ENCODE measurements at regions not wholly inside any gene's neighbourhood (a gene's known extent, or its start where the extent isn't known, plus 50 kb on each side); places are given as distances from the start of the nearest gene placed in this dataset.

DNA sequence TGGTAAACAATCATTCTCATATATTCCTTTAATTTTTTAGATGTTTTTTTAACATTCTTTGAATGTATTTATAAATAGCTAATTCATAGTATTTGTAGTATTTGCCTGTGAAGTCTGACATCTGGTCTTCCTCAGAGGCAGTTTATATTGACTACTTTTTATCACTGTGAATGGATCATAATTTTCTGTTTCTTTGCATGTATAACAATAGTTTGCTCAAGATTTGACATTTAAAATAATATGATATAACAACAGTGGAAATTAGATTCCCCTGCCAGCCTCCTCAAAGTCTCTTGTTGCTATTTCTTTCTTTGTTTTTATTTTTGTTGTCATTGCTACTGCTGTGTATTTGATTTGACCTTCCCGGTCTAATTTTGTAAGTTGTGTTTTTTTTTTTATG is 297.0 kb upstream of the PCDH20 start:
- intact Hi-C loops (cut with DNase I) = no loop called here

DNA sequence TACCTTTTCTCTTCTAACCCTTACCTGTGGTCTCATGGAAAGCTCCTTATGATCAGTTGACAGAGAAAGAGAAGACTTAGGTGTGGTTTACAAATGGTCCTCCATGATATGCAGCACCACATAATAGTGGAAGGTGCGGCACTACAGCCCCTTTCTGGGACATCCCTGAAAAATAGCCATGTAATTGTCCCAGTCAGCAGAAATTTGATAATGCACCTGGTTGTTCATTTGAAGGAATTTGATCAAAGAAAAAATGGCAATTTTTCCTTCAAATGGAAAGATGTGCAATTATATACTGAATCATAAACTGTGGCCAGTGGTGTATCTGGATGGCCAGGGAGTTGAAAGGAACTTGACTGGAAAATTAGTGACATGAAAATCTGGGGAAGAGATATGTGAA is 293.6 kb upstream of the PCDH20 start:
- intact Hi-C loops (cut with DNase I) = no loop called here
- no peak overlapping the region for H3K27ac ChIP-seq
- H3K4me1 ChIP-seq = no peaks in the 10 kb centered on the region
- TF ChIP-seq POLR2A (IDR thresholded peaks at IDR 0.05) = no peak
- TF ChIP-seq, protein P1, sequence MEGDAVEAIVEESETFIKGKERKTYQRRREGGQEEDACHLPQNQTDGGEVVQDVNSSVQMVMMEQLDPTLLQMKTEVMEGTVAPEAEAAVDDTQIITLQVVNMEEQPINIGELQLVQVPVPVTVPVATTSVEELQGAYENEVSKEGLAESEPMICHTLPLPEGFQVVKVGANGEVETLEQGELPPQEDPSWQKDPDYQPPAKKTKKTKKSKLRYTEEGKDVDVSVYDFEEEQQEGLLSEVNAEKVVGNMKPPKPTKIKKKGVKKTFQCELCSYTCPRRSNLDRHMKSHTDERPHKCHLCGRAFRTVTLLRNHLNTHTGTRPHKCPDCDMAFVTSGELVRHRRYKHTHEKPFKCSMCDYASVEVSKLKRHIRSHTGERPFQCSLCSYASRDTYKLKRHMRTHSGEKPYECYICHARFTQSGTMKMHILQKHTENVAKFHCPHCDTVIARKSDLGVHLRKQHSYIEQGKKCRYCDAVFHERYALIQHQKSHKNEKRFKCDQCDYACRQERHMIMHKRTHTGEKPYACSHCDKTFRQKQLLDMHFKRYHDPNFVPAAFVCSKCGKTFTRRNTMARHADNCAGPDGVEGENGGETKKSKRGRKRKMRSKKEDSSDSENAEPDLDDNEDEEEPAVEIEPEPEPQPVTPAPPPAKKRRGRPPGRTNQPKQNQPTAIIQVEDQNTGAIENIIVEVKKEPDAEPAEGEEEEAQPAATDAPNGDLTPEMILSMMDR (IDR thresholded peaks at IDR 0.05) = no peak
- H3K27me3 ChIP-seq = no peaks in the 10 kb centered on the region
- DNase-seq = no peak
- H3K9me3 ChIP-seq = no peaks in the 10 kb centered on the region
- no peak overlapping the region for H3K4me3 ChIP-seq (replicated peaks in 1 of 3)
- WGBS, 2 donors = 96 to 100% methylated on average over 1 of the region's 1 CpG
- H3K36me3 ChIP-seq = no peaks in the 10 kb centered on the region

More for the DNA sequence above, 297.0 kb upstream of the PCDH20 start:
- no peaks in the 10 kb centered on the region for H3K27me3 ChIP-seq
- no peak overlapping the region for H3K4me3 ChIP-seq (replicated peaks in 1 of 3)
- TF ChIP-seq, protein P1 (IDR thresholded peaks at IDR 0.05) = no peak
- TF ChIP-seq POLR2A (IDR thresholded peaks at IDR 0.05) = no peak
- 54 to 55% methylated on average over 1 of the region's 1 CpG for WGBS, 2 donors
- no peaks in the 10 kb centered on the region for H3K36me3 ChIP-seq
- DNase-seq = no peak
- H3K27ac ChIP-seq = no peak overlapping the region
- no peaks in the 10 kb centered on the region for H3K9me3 ChIP-seq
- no peaks in the 10 kb centered on the region for H3K4me1 ChIP-seq

DNA sequence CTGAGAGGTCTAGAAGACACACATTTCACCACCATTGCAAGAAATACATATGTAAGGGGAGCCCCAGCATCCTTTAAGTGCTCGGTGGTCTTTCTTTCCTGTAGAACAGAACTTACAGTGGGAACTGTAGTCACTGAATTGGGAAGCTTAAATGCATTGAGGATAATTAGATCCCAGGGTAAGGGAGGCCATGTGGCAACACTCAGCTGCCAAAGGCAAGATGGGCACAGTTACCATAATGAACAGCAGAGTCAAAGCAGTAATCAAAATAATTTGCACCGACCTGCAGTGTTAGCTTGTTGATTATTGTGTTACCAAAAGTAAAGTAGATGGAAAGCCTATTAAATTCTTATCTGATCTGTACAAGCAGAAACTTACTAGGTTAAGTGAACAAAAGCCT is 291.2 kb upstream of the PCDH20 start:
- H3K27ac ChIP-seq = no peak overlapping the region
- no peaks in the 10 kb centered on the region for H3K9me3 ChIP-seq
- H3K4me1 ChIP-seq = no peaks in the 10 kb centered on the region
- H3K27me3 ChIP-seq = no peaks in the 10 kb centered on the region
- H3K36me3 ChIP-seq = no peaks in the 10 kb centered on the region
- no peak for TF ChIP-seq POLR2A (IDR thresholded peaks at IDR 0.05)
- TF ChIP-seq, protein P1 (IDR thresholded peaks at IDR 0.05) = no peak
- intact Hi-C loops (cut with DNase I) = no loop called here
- 82% methylated on average over 2 of the region's 2 CpGs for WGBS, 2 donors
- DNase-seq = no peak
- H3K4me3 ChIP-seq (replicated peaks in 1 of 3) = no peak overlapping the region

DNA sequence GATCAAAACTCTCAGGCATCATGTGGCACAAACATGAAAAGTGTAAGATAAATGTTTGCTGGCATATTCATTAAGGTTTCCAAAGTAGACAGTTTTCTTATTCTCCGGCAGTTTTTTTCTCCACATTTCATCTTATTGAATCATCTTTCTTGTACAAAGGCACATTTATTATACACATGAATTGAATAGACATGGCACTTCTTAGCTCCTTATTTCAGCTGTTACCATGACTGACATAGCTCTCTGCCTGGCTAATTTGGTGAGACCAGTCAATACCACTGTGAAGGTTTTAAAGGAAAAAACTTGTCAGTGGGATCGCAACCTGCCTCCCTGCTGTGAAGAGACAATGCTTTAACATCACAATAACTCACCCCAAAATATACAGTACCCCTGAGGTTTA is 285.0 kb upstream of the PCDH20 start:
- Histone ChIP-seq H3K27ac (no peak overlapping the region), H3K4me1 (no peaks in the 10 kb centered on the region), H3K4me3 (replicated peaks in 1 of 3) (no peak overlapping the region), H3K27me3 (no peaks in the 10 kb centered on the region), H3K36me3 (no peaks in the 10 kb centered on the region), H3K9me3 (no peaks in the 10 kb centered on the region)
- no peak for DNase-seq
- 88 to 95% methylated on average over 2 of the region's 2 CpGs for WGBS, 2 donors
- TF ChIP-seq POLR2A (IDR thresholded peaks at IDR 0.05) = no peak
- TF ChIP-seq, protein P1 (IDR thresholded peaks at IDR 0.05) = no peak
- intact Hi-C loops (cut with DNase I) = no loop called here

DNA sequence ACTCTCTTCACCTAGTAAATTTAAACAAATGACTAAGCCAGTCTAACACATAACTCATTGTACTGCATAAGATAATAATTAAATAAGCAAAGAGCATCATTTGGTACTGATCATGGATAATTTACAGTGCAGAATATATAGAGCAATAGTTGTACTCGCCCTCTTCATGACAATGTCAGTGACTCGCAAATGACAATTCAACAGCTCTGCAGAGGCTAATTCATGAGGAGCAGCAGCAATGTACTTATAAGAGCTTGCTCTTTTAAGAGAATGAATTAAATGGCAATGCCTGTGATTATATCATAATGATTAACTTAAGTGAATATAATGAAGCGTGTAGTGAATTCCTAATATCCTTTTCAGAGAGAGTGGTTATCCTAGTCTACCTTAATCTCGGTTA is 284.5 kb upstream of the PCDH20 start:
- intact Hi-C loops (cut with DNase I) = no loop called here
- TF ChIP-seq, protein P1 (IDR thresholded peaks at IDR 0.05) = no peak
- no peak for TF ChIP-seq POLR2A (IDR thresholded peaks at IDR 0.05)

More for the DNA sequence above, 284.5 kb upstream of the PCDH20 start:
- Histone ChIP-seq H3K36me3 (no peaks in the 10 kb centered on the region), H3K4me1 (no peaks in the 10 kb centered on the region), H3K4me3 (replicated peaks in 1 of 3) (no peak overlapping the region), H3K27me3 (no peaks in the 10 kb centered on the region), H3K9me3 (no peaks in the 10 kb centered on the region), H3K27ac (no peak overlapping the region)
- DNase-seq = no peak
- 91 to 92% methylated on average over 4 of the region's 4 CpGs for WGBS, 2 donors
